AG04450 (cell line): ENCODE measurements at regions not wholly inside any gene's neighbourhood (a gene's known extent, or its start where the extent isn't known, plus 50 kb on each side); places are given as distances from the start of the nearest gene placed in this dataset.

ENCODE experiments used
- CTCF ChIA-PET: fragments of 300-600, 350-600 bp; formaldehyde crosslinking; extraction: SDS; loops from one replicate; lab custom pipeline; 2022; ENCODE audit warnings: antibody characterized with exemption, inconsistent platforms; lab: Charles Lee
- POLR2A ChIA-PET: fragments of 350-600 bp; formaldehyde crosslinking; extraction: SDS; loops from one replicate; lab custom pipeline; 2021; ENCODE audit warnings: antibody characterized with exemption, inconsistent platforms; lab: Yijun Ruan, JAX
- DNase-seq: peaks from one replicate; pipeline ENCODE4 v3.0.0-alpha.2; 2011; ENCODE audit warnings: low read depth, low spot score
- H3K27ac ChIP-seq: one replicate; pipeline ENCODE4 v1.5.1; 2012; ENCODE audit warnings: low read depth, low read length, control low read depth
- H3K27me3 ChIP-seq: one replicate; pipeline ENCODE4 v1.6.0; 2012; ENCODE audit warnings: low read length; ENCODE audit not compliant: control insufficient read depth, insufficient read depth
- H3K4me3 ChIP-seq: 2 replicates; pipeline ENCODE4 v1.5.1; 2011; ENCODE audit warnings: mild to moderate bottlenecking, low read depth, low read length, control low read depth
- H3K9me3 ChIP-seq: 2 replicates; pipeline ENCODE4 v1.5.1; 2012; ENCODE audit warnings: low read length; ENCODE audit not compliant: control insufficient read depth, insufficient read depth
- TF ChIP-seq, protein P1 (sequence below): IDR thresholded peaks from 2 replicates; pipeline ENCODE4 v1.5.1; 2011; ENCODE audit warnings: low read depth, low read length, control low read depth, inconsistent platforms

GRCh38 chr3:79871656-79872055 lies 103.9 kb upstream of the ROBO1 start:
- Histone ChIP-seq H3K9me3 (no peaks in the 10 kb centered on the region), H3K27ac (no peak overlapping the region), H3K27me3 (no peaks in the 10 kb centered on the region), H3K4me3 (no peak overlapping the region)
- CTCF ChIA-PET, result no interaction called here
- TF ChIP-seq, protein P1, sequence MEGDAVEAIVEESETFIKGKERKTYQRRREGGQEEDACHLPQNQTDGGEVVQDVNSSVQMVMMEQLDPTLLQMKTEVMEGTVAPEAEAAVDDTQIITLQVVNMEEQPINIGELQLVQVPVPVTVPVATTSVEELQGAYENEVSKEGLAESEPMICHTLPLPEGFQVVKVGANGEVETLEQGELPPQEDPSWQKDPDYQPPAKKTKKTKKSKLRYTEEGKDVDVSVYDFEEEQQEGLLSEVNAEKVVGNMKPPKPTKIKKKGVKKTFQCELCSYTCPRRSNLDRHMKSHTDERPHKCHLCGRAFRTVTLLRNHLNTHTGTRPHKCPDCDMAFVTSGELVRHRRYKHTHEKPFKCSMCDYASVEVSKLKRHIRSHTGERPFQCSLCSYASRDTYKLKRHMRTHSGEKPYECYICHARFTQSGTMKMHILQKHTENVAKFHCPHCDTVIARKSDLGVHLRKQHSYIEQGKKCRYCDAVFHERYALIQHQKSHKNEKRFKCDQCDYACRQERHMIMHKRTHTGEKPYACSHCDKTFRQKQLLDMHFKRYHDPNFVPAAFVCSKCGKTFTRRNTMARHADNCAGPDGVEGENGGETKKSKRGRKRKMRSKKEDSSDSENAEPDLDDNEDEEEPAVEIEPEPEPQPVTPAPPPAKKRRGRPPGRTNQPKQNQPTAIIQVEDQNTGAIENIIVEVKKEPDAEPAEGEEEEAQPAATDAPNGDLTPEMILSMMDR, result no peak
- DNase-seq, result no peak
- POLR2A ChIA-PET, result no interaction called here

- Histone ChIP-seq H3K27me3 (no peaks in the 10 kb centered on the region), H3K4me3 (no peak overlapping the region), H3K9me3 (no peaks in the 10 kb centered on the region), H3K27ac (no peak overlapping the region)
- TF ChIP-seq, protein P1, result no peak
- ChIA-PET CTCF (interaction anchor here (0.6 kb wide), 1 partner anchor 124 kb away, joined by 5 read pairs; no protein-coding TSS in a partner anchor), POLR2A (no interaction called here)
- DNase-seq, result no peak
These were observed 102.5 kb upstream of the ROBO1 start for GRCh38 chr3:79870313-79870620.

GRCh38 chr3:79869461-79870312 lies 101.9 kb upstream of the ROBO1 start:
- CTCF ChIA-PET, result interaction anchor here (0.6 kb wide), 1 partner anchor 123 kb away, joined by 5 read pairs; no protein-coding TSS in a partner anchor
- Histone ChIP-seq H3K27me3 (no peaks in the 10 kb centered on the region), H3K4me3 (no peak overlapping the region), H3K9me3 (no peaks in the 10 kb centered on the region), H3K27ac (no peak overlapping the region)
- TF ChIP-seq, protein P1, result no peak
- POLR2A ChIA-PET, result no interaction called here
- no peak for DNase-seq

DNA sequence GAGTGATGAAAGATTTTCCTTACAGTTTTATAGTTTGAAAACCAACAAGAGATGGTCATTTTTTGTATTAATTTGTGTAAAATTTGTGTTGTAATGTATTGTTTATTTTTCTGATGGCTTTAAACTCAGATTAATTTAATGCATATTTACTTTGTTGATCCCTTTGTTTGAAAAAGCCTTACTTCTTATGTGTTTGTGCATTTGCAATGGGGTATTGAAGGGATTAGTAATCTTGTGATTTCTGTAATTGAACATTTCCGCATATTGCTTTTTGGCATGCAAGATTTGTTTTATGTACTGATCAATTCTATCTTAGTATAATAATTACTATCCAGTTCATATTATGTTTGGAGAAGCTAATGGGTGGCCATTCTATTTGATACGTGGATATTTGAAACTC lies 98.4 kb upstream of the ROBO1 start:
- H3K4me3 ChIP-seq, result no peak overlapping the region
- no peak overlapping the region for H3K27ac ChIP-seq
- ChIA-PET CTCF (no interaction called here), POLR2A (no interaction called here)
- H3K9me3 ChIP-seq, result no peaks in the 10 kb centered on the region
- no peak for DNase-seq
- TF ChIP-seq, protein P1, result no peak
- H3K27me3 ChIP-seq, result no peaks in the 10 kb centered on the region

- POLR2A ChIA-PET, result no interaction called here
- TF ChIP-seq, protein P1, result no peak
- Histone ChIP-seq H3K9me3 (no peaks in the 10 kb centered on the region), H3K27me3 (no peaks in the 10 kb centered on the region), H3K27ac (no peak overlapping the region), H3K4me3 (no peak overlapping the region)
- no peak for DNase-seq
- CTCF ChIA-PET, result no interaction called here
These were observed 96.3 kb upstream of the ROBO1 start for GRCh38 chr3:79864077-79864476.
